HCT116 (cell line): ENCODE measurements at regions not wholly inside any gene's neighbourhood (a gene's known extent, or its start where the extent isn't known, plus 50 kb on each side); places are given as distances from the start of the nearest gene placed in this dataset.

ENCODE experiments used
- CTCF ChIP-seq, 3 experiments: fragments of 200-600 bp in 1 of 3; sonication (generic) in 1 of 3; IDR thresholded peaks in 2 of 3; conservative IDR thresholded peaks in 1 of 3; 2 replicates each; pipeline ENCODE4 v1.5.1; 2012 to 2017; ENCODE audit warnings: low read depth in 2 of 3, low read length in 2 of 3, antibody characterized with exemption in 1 of 3, borderline replicate concordance in 1 of 3, control low read depth in 1 of 3, mild to moderate bottlenecking in 1 of 3, mixed read lengths in 1 of 3, mixed run types in 1 of 3, moderate library complexity in 1 of 3; ENCODE audit not compliant: insufficient read depth in 1 of 3
- EZH2phosphoT487 ChIP-seq: fragments of 200-600 bp; IDR thresholded peaks from 2 replicates; pipeline ENCODE4 v1.6.1; 2018; ENCODE audit warnings: antibody characterized with exemption, borderline replicate concordance
- ZNF274 ChIP-seq: fragments of 200-500 bp; sonication (Bioruptor generic); IDR thresholded peaks from 2 replicates; pipeline ENCODE4 v1.6.1; 2014; ENCODE audit warnings: mild to moderate bottlenecking, low read depth, low read length, inconsistent platforms

- TF ChIP-seq CTCF (IDR thresholded peaks at IDR 0.05 in 2 of 3, conservative IDR thresholded peaks at IDR 0.05 in 1 of 3; ENCODE audit: borderline replicate concordance in 1 of 3, insufficient read depth in 1 of 3, low read depth in 2 of 3, low read length in 2 of 3): no peak
- no peak for TF ChIP-seq EZH2phosphoT487
- TF ChIP-seq ZNF274: no peak
Observed at GRCh38 chr13:20326809-20327208, 94.7 kb upstream of the GJB6 start.
